IMR-90 (cell line): ENCODE measurements at regions not wholly inside any gene's neighbourhood (a gene's known extent, or its start where the extent isn't known, plus 50 kb on each side); places are given as distances from the start of the nearest gene placed in this dataset.

Experiments
- CEBPB ChIP-seq: IDR thresholded peaks from 2 replicates; pipeline ENCODE4 v1.6.1; 2012; ENCODE audit warnings: low read depth, low read length, improper control_type of control experiment
- FOS ChIP-seq: fragments of 150-350 bp; IDR thresholded peaks from 2 replicates; pipeline ENCODE4 v1.6.1; 2016; ENCODE audit warnings: low read depth, low read length
- MAZ ChIP-seq: IDR thresholded peaks from 2 replicates; pipeline ENCODE4 v1.6.1; 2012; ENCODE audit warnings: low read depth, mild to moderate bottlenecking, low read length, improper control_type of control experiment, moderate library complexity, borderline replicate concordance
- SMC3 ChIP-seq: fragments of 150-350 bp; IDR thresholded peaks from 2 replicates; pipeline ENCODE4 v1.6.1; 2016; ENCODE audit warnings: low read depth, mild to moderate bottlenecking, antibody characterized with exemption, low read length, moderate library complexity

- TF ChIP-seq CEBPB (no peak), MAZ (no peak), SMC3 (no peak), FOS (no peak)
These were observed 431.7 kb upstream of the B3GAT1 start for GRCh38 chr11:134843735-134844134.
